Spleen (tissue), 7 donors: ENCODE measurements at regions not wholly inside any gene's neighbourhood (a gene's known extent, or its start where the extent isn't known, plus 50 kb on each side); places are given as distances from the start of the nearest gene placed in this dataset.

Experiments
- POLR2A ChIP-seq, 3 donors: fragments of 450-650 bp; IDR thresholded peaks; one replicate each; pipeline ENCODE4 v1.5.1; 2017; ENCODE audit warnings: antibody characterized with exemption in 3 of 3, mild to moderate bottlenecking in 1 of 3
- POLR2AphosphoS5 ChIP-seq, 3 donors: sonication (generic); formaldehyde crosslinking; IDR thresholded peaks; one replicate each; pipeline ENCODE4 v1.5.1; 2017; ENCODE audit warnings: antibody characterized with exemption in 3 of 3
- TF ChIP-seq, protein P1 (sequence below), 11 experiments: fragments of 200-600 bp in 7 of 11; fragments of 450-650 bp in 4 of 11; sonication (generic) in 4 of 11; IDR thresholded peaks in 8 of 11; conservative IDR thresholded peaks in 3 of 11; 1 replicate in 7 of 11; 2 replicates in 4 of 11; pipeline versions ENCODE4 v1.4.0 to v1.8.0; 2016 to 2021; ENCODE audit warnings: antibody characterized with exemption in 11 of 11, inconsistent platforms in 4 of 11, mild to moderate bottlenecking in 1 of 11
- donor health status: DM: no; HTN: no; CAD: no; lungs with moderate emphysema.
- donor health status: DM: no; HTN: no; CAD: no.
- donor health status: DM: no; HTN: no; CAD: no.

DNA sequence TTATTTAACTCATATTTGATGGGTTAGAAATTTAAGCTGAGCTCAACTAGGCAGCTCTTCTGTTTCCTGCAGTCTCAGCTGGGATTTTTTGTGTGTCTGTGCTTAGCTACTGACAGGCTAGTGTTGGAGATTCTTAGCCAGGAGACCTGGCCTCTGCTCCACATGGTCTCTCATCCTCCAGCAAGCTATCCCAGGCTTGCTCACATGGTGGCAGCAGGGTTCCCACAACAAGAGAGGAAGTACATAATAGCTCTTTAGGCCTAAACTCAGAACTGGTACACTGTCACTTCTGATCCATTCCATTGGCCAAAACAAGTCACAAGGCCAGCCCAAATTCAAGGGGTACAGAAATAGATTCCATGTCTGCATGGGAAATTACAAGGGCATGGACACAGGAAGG, 406.2 kb downstream of the SUCLA2 start:
- TF ChIP-seq, protein P1, sequence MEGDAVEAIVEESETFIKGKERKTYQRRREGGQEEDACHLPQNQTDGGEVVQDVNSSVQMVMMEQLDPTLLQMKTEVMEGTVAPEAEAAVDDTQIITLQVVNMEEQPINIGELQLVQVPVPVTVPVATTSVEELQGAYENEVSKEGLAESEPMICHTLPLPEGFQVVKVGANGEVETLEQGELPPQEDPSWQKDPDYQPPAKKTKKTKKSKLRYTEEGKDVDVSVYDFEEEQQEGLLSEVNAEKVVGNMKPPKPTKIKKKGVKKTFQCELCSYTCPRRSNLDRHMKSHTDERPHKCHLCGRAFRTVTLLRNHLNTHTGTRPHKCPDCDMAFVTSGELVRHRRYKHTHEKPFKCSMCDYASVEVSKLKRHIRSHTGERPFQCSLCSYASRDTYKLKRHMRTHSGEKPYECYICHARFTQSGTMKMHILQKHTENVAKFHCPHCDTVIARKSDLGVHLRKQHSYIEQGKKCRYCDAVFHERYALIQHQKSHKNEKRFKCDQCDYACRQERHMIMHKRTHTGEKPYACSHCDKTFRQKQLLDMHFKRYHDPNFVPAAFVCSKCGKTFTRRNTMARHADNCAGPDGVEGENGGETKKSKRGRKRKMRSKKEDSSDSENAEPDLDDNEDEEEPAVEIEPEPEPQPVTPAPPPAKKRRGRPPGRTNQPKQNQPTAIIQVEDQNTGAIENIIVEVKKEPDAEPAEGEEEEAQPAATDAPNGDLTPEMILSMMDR (IDR thresholded peaks at IDR 0.05 in 8 of 11, conservative IDR thresholded peaks at IDR 0.05 in 3 of 11), result no peak
- TF ChIP-seq POLR2A (IDR thresholded peaks at IDR 0.05) (no peak), POLR2AphosphoS5 (IDR thresholded peaks at IDR 0.05) (no peak)
